IPS DF 19.7 (cell line): ENCODE measurements at regions not wholly inside any gene's neighbourhood (a gene's known extent, or its start where the extent isn't known, plus 50 kb on each side); places are given as distances from the start of the nearest gene placed in this dataset.
"Not testable (repeated sequence)": the region's sequence is repeated elsewhere in the genome, so short reads cannot be mapped to it uniquely, and the experiment has no call there.

Source experiments
- DNase-seq: peaks from one replicate; pipeline ENCODE4 v3.0.0-alpha.2; 2013; ENCODE audit warnings: low read depth, low spot score

DNA sequence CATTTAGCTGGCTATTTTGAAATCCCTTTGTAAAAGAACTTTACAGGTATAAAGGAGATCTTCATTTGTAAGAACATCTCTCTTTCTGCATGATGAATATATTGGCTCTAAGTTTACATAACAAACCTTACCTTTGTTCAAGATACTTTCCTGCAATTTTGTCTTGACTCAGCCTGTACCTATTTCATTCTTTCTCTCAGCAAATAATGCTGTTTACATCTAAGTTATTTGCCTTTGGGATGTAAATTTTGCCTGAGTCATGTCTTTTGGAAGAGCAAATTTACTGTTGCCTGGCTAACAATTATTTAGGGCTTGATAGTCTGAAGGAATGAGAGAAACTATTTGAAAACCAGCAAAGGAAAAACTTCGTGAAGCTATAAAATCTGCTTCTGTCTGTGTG, 210.4 kb upstream of the TGIF2LY start:
- not testable (repeated sequence) for DNase-seq

- not testable (repeated sequence) for DNase-seq
These were observed 187.4 kb upstream of the TGIF2LY start for GRCh38 chrY:3391508-3391907.

DNA sequence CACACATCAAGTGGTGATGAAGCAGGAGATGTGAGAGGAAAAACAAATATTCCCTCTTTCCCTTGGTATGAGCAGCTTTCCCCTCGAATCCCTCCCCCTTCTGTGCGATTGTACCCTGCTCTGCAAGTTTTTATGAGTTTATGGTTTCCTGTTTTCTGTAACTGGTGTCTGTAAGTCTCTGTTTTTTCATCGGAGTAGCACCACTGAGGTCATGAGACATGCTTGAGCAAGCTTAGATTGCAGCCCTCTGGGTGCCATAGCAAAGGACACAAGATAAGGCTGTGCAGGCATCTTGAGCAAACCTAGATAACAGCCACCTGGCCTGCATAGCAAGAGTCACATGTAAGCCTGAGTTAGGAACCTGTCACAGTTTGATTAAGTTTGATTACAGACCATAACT, 174.6 kb upstream of the TGIF2LY start:
- DNase-seq: not testable (repeated sequence)

DNA sequence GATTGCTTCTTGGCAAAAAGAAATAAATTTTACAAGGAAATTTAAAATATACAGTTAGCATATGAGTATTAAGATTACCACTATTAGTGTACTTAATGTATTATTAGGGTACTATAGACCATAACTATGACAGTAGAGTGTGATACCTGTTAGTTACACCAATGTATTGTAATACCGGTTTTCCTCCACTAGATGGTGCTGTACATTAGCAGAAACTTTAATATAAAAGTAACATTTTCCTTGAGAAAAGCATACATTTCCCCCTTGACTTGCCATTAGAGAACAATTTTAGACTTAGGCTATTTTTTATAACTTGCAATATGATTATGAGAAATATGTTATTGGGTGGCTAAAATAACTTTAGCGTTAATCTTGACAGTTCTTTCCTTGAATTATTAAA, 173.3 kb upstream of the TGIF2LY start:
- not testable (repeated sequence) for DNase-seq

GRCh38 chrY:3406896-3407452, 171.9 kb upstream of the TGIF2LY start:
- not testable (repeated sequence) for DNase-seq

- DNase-seq: not testable (repeated sequence)
These were observed 168.5 kb upstream of the TGIF2LY start for GRCh38 chrY:3410322-3410892.
